ENCODE measurements at regions not wholly inside any gene's neighbourhood (a gene's known extent, or its start where the extent isn't known, plus 50 kb on each side); places are given as distances from the start of the nearest gene placed in this dataset.

- no peak for DNase-seq
- TF ChIP-seq CTCF (IDR thresholded peaks at IDR 0.05; ENCODE audit: low read depth, low read length), result no peak
- H3K4me3 ChIP-seq (ENCODE audit: low read depth, low read length), result no peak overlapping the region
Observed at GRCh38 chr6:138682704-138683527, 90.7 kb upstream of the CCDC28A start.

DNA sequence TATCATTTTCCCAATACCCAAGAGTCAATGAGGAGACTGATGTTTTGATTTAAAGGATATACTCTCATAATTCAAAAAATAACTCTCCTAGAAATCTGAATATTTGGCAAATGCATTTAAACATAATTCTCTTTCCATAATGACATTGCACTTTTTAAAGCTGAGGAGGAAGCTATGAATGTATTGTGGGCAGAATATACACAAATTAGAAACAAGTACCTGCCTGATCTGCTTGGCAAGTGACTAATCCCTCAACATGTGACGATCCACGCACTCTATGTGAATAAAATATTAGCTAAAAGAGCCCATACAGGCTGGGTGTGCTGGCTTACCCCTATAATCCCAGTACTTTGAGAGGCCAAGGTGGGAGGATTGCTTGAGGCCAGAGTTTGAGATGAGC, 88.3 kb upstream of the CCDC28A start:
- no peak for DNase-seq
- H3K27me3 ChIP-seq, result no peaks in the 10 kb centered on the region; the same call in none of the 2 replicates
- H3K9me3 ChIP-seq, result no peaks in the 10 kb centered on the region
- H3K4me1 ChIP-seq, result no peaks in the 10 kb centered on the region
- no peak overlapping the region for H3K4me3 ChIP-seq (ENCODE audit: low read depth, low read length)
- no peaks in the 10 kb centered on the region for H3K36me3 ChIP-seq
- TF ChIP-seq CTCF (IDR thresholded peaks at IDR 0.05; ENCODE audit: low read depth, low read length), result no peak

More at GRCh38 chr6:138682704-138683527, 90.7 kb upstream of the CCDC28A start:
- H3K9me3 ChIP-seq, result no peaks in the 10 kb centered on the region
- H3K4me1 ChIP-seq, result no peaks in the 10 kb centered on the region
- no peaks in the 10 kb centered on the region for H3K27me3 ChIP-seq
- H3K36me3 ChIP-seq, result no peaks in the 10 kb centered on the region

DNA sequence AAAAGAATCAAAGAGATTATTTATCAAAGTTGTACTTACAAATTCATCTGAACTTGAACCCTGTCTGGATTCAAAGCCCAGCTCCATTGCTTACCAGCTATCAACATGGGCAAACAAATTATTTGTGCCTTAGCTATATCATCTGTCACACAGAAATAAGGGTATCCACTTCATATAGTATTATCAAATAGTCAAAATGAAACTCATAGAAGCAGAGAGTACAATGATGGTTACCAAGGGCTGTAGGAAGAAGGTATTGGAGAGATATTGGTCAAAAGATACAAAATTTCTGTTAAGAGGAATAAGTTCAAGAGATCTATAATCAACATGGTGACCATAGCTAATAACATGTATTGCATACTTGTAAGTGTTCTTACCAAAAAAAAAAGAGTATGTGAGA, 87.8 kb upstream of the CCDC28A start:
- no peak for TF ChIP-seq CTCF (IDR thresholded peaks at IDR 0.05; ENCODE audit: low read depth, low read length)
- no peaks in the 10 kb centered on the region for H3K36me3 ChIP-seq
- no peaks in the 10 kb centered on the region for H3K9me3 ChIP-seq
- H3K4me3 ChIP-seq (ENCODE audit: low read depth, low read length), result no peak overlapping the region
- DNase-seq, result no peak
- peaks cover under 1% of the 10 kb centered on the region for H3K27me3 ChIP-seq
- no peaks in the 10 kb centered on the region for H3K4me1 ChIP-seq

DNA sequence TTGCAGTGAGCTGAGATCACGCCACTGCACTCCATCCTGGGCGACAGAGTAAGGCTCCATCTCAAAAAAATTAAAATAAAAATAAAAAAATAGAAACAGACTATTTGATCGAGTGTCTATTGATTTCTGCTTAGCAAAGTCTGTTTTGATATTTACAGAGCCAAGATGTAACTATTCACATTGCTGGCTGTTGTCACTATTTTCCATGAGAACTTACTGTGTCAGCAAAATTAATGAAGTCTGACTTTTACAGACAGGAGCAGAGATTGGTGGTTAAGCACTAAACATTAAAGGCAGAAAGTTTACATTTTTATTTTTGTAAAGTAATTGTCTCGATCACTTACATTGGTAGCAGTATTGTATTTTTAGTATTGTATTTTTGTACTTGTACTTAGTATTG, 85.0 kb upstream of the CCDC28A start:
- Histone ChIP-seq H3K4me3 (ENCODE audit: low read depth, low read length) (no peak overlapping the region), H3K27me3 (peaks cover 29% of the 10 kb centered on the region), H3K36me3 (no peaks in the 10 kb centered on the region), H3K9me3 (no peaks in the 10 kb centered on the region), H3K4me1 (no peaks in the 10 kb centered on the region)
- no peak for TF ChIP-seq CTCF (IDR thresholded peaks at IDR 0.05; ENCODE audit: low read depth, low read length)
- DNase-seq, result no peak

DNA sequence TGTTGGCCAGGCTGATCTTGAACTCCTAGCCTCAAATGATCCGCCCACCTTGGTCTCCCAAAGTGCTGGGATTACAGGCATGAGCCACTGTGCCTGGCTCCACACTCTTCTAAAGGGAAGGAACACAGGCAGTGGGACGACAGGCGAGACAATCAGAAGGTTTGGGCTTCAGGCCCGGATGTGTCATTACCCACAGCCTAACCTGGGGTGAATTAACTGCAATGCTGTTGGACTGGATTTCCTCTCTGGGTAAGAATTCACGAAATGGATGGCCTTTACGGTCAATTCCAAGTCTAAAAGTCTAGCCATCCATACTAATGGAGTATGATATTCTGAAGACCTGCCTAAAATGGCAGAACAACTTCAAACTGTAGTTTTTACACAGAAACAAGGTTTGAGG, 83.7 kb upstream of the CCDC28A start:
- Histone ChIP-seq H3K9me3 (no peaks in the 10 kb centered on the region; the same call in 1 of the 2 replicates), H3K27me3 (peaks cover 39% of the 10 kb centered on the region), H3K4me1 (no peaks in the 10 kb centered on the region), H3K4me3 (ENCODE audit: low read depth, low read length) (no peak overlapping the region), H3K36me3 (no peaks in the 10 kb centered on the region)
- no peak for TF ChIP-seq CTCF (IDR thresholded peaks at IDR 0.05; ENCODE audit: low read depth, low read length)
- no peak for DNase-seq

- Histone ChIP-seq H3K27me3 (peaks cover 43% of the 10 kb centered on the region), H3K4me3 (ENCODE audit: low read depth, low read length) (no peak overlapping the region), H3K36me3 (no peaks in the 10 kb centered on the region), H3K4me1 (no peaks in the 10 kb centered on the region), H3K9me3 (no peaks in the 10 kb centered on the region; the same call in 1 of the 2 replicates)
- DNase-seq, result no peak
- no peak for TF ChIP-seq CTCF (IDR thresholded peaks at IDR 0.05; ENCODE audit: low read depth, low read length)
Observed at GRCh38 chr6:138690975-138691594, 82.5 kb upstream of the CCDC28A start.

Data from BE2C (cell line).